GM23338 (cell line): ENCODE measurements at regions not wholly inside any gene's neighbourhood (a gene's known extent, or its start where the extent isn't known, plus 50 kb on each side); places are given as distances from the start of the nearest gene placed in this dataset.

ENCODE experiments used
- ATAC-seq: fragments of 200-7000 bp; cut with Tn5 transposase; 3 replicates; pipeline ENCODE4 v1.9.1; 2020
- DNase-seq: peaks from one replicate; pipeline ENCODE4 v3.0.0-alpha.2; 2015; ENCODE audit warnings: low spot score
- H2AFZ ChIP-seq: fragments of 200-600 bp; sonication (generic); 2 replicates; pipeline ENCODE4 v1.8.0; 2016; ENCODE audit warnings: antibody characterized with exemption, mild to moderate bottlenecking, moderate library complexity
- H3F3A ChIP-seq: fragments of 200-600 bp; sonication (generic); replicated peaks from 2 replicates; pipeline ENCODE4 v1.8.0; 2017; ENCODE audit warnings: antibody characterized with exemption, mixed run types, low read depth
- H3K27ac ChIP-seq: fragments of 200-600 bp; sonication (generic); 2 replicates; pipeline ENCODE4 v1.6.1; 2016; ENCODE audit warnings: low read depth
- H3K27me3 ChIP-seq: fragments of 200-600 bp; sonication (generic); 2 replicates; pipeline ENCODE4 v1.8.0; 2016; ENCODE audit warnings: mild to moderate bottlenecking, mixed run types, moderate library complexity; ENCODE audit not compliant: insufficient read depth
- H3K36me3 ChIP-seq: fragments of 200-600 bp; sonication (generic); 2 replicates; pipeline ENCODE4 v1.8.0; 2016; ENCODE audit warnings: mild to moderate bottlenecking; ENCODE audit not compliant: insufficient read depth
- H3K4me1 ChIP-seq: fragments of 200-600 bp; sonication (generic); 2 replicates; pipeline ENCODE4 v1.8.0; 2016; ENCODE audit warnings: mild to moderate bottlenecking, moderate library complexity; ENCODE audit not compliant: insufficient read depth
- H3K4me2 ChIP-seq: fragments of 200-600 bp; sonication (generic); 2 replicates; pipeline ENCODE4 v1.7.1; 2017; ENCODE audit warnings: mixed run types
- H3K4me3 ChIP-seq: fragments of 200-600 bp; sonication (generic); 2 replicates; pipeline ENCODE4 v1.6.1; 2016; ENCODE audit warnings: mixed run types
- H3K79me2 ChIP-seq: fragments of 200-600 bp; sonication (generic); replicated peaks from 2 replicates; pipeline ENCODE4 v1.8.0; 2017; ENCODE audit warnings: mild to moderate bottlenecking; ENCODE audit not compliant: insufficient read depth
- H3K9me2 ChIP-seq: fragments of 200-600 bp; sonication (generic); 2 replicates; pipeline ENCODE4 v1.8.0; 2017; ENCODE audit not compliant: insufficient read depth
- H4K20me1 ChIP-seq: fragments of 200-600 bp; sonication (generic); replicated peaks from 2 replicates; pipeline ENCODE4 v1.8.0; 2017; ENCODE audit warnings: mild to moderate bottlenecking; ENCODE audit not compliant: insufficient read depth
- H3K27ac Mint-ChIP-seq: 2 replicates; pipeline ENCODE4 v1.8.0; 2020; ENCODE audit warnings: inconsistent platforms, mild to moderate bottlenecking, moderate library complexity, mixed read lengths
- H3K27me3 Mint-ChIP-seq: 3 replicates; pipeline ENCODE4 v1.8.0; 2022; ENCODE audit warnings: low read depth, mild to moderate bottlenecking, moderate library complexity, mixed read lengths, inconsistent platforms; ENCODE audit not compliant: insufficient read depth, poor library complexity
- H3K36me3 Mint-ChIP-seq: 3 replicates; pipeline ENCODE4 v1.8.0; 2021; ENCODE audit warnings: low read depth, mild to moderate bottlenecking, inconsistent platforms, moderate library complexity, mixed read lengths
- H3K4me1 Mint-ChIP-seq: 3 replicates; pipeline ENCODE4 v1.8.0; 2020; ENCODE audit warnings: mild to moderate bottlenecking, inconsistent platforms, mixed read lengths
- H3K4me3 Mint-ChIP-seq: 3 replicates; pipeline ENCODE4 v1.8.0; 2021; ENCODE audit warnings: moderate library complexity, mild to moderate bottlenecking, inconsistent platforms, mixed read lengths
- H3K9me3 Mint-ChIP-seq: 3 replicates; pipeline ENCODE4 v1.8.0; 2020; ENCODE audit warnings: moderate library complexity, mild to moderate bottlenecking, inconsistent platforms, mixed read lengths
- CREB1 ChIP-seq: fragments of 250-450 bp; sonication (Bioruptor Pico); IDR thresholded peaks from 2 replicates; pipeline ENCODE4 v1.5.0; 2020; ENCODE audit warnings: low read depth, mild to moderate bottlenecking, moderate library complexity
- CTCF ChIP-seq, 2 experiments: fragments of 200-600 bp in 1 of 2; sonication (generic) in 1 of 2; conservative IDR thresholded peaks; 2 replicates each; pipeline versions ENCODE4 v1.5.1 to v1.6.1; 2016 to 2017; ENCODE audit warnings: antibody characterized with exemption in 2 of 2, low read depth in 2 of 2, mild to moderate bottlenecking in 2 of 2, moderate library complexity in 1 of 2
- ETS1 ChIP-seq: IDR thresholded peaks from 2 replicates; pipeline ENCODE4 v1.6.1; 2016; ENCODE audit warnings: antibody characterized with exemption
- EZH2 ChIP-seq: fragments of 200-600 bp; sonication (generic); IDR thresholded peaks from one replicate; pipeline ENCODE4 v1.8.0; 2017; ENCODE audit warnings: antibody characterized with exemption, mild to moderate bottlenecking, low read depth; ENCODE audit not compliant: unreplicated experiment
- EZH2phosphoT487 ChIP-seq: fragments of 200-600 bp; sonication (generic); IDR thresholded peaks from one replicate; pipeline ENCODE4 v1.8.1; 2018; ENCODE audit warnings: antibody characterized with exemption; ENCODE audit not compliant: unreplicated experiment
- JUNB ChIP-seq: IDR thresholded peaks from one replicate; pipeline ENCODE4 v1.6.1; 2016; ENCODE audit warnings: antibody characterized with exemption; ENCODE audit not compliant: unreplicated experiment
- NANOG ChIP-seq: IDR thresholded peaks from 2 replicates; pipeline ENCODE4 v1.6.1; 2016; ENCODE audit warnings: antibody characterized with exemption, borderline replicate concordance
- POLR2AphosphoS5 ChIP-seq: IDR thresholded peaks from 2 replicates; pipeline ENCODE4 v1.6.1; 2016; ENCODE audit warnings: antibody characterized with exemption, low read depth
- REST ChIP-seq: IDR thresholded peaks from one replicate; pipeline ENCODE4 v1.6.1; 2018; ENCODE audit warnings: antibody characterized with exemption; ENCODE audit not compliant: unreplicated experiment
- STAT1 ChIP-seq: IDR thresholded peaks from one replicate; pipeline ENCODE4 v1.6.1; 2016; ENCODE audit warnings: antibody characterized with exemption; ENCODE audit not compliant: unreplicated experiment
- ZNF114 ChIP-seq: fragments of 250-450 bp; sonication (Bioruptor Pico); IDR thresholded peaks from 2 replicates; pipeline ENCODE4 v1.5.0; 2020; ENCODE audit warnings: mild to moderate bottlenecking, moderate library complexity
- ZNF331 ChIP-seq: fragments of 250-450 bp; sonication (Bioruptor Pico); IDR thresholded peaks from 2 replicates; pipeline ENCODE4 v1.5.0; 2020; ENCODE audit warnings: low read depth, mild to moderate bottlenecking, moderate library complexity
- TF ChIP-seq, protein P1 (sequence below): fragments of 250-450 bp; sonication (Bioruptor Pico); IDR thresholded peaks from 2 replicates; pipeline ENCODE4 v1.5.0; 2020; ENCODE audit warnings: mild to moderate bottlenecking, moderate library complexity

GRCh38 chr12:115553622-115554021 is 723.9 kb downstream of the MED13L start:
- H3K79me2 ChIP-seq = no peaks in the 10 kb centered on the region
- H3K36me3 ChIP-seq = no peaks in the 10 kb centered on the region
- Mint-ChIP-seq H3K4me3 (no peak overlapping the region), H3K27me3 (peaks cover 6% of the 10 kb centered on the region), H3K4me1 (no peaks in the 10 kb centered on the region), H3K9me3 (peaks cover 2% of the 10 kb centered on the region; the same call in 2 of the 3 replicates), H3K27ac (no peak overlapping the region), H3K36me3 (no peaks in the 10 kb centered on the region)
- no peak overlapping the region for H3K27ac ChIP-seq
- H3K4me2 ChIP-seq = no peak overlapping the region
- no peak for ATAC-seq
- H2AFZ ChIP-seq = no peak overlapping the region
- no peaks in the 10 kb centered on the region for H4K20me1 ChIP-seq
- 0 out of 2 replicates have a peak, but pooled peaks cover 5% of the 10 kb centered on the region for H3K9me2 ChIP-seq
- no peak for DNase-seq
- no peak overlapping the region for H3K4me3 ChIP-seq
- H3F3A ChIP-seq = no peaks in the 10 kb centered on the region
- no peaks in the 10 kb centered on the region for H3K4me1 ChIP-seq
- H3K27me3 ChIP-seq = no peaks in the 10 kb centered on the region
- TF ChIP-seq CTCF (conservative IDR thresholded peaks at IDR 0.05; ENCODE audit: low read depth in 2 of 2) (no peak), ZNF114 (CRISPR knock-in tag) (no peak), CREB1 (no peak), POLR2AphosphoS5 (no peak), REST (no peak), EZH2phosphoT487 (no peak), STAT1 (no peak), EZH2 (no peak), ETS1 (no peak), ZNF331 (CRISPR knock-in tag) (no peak), NANOG (no peak), JUNB (no peak)
- TF ChIP-seq, protein P1, sequence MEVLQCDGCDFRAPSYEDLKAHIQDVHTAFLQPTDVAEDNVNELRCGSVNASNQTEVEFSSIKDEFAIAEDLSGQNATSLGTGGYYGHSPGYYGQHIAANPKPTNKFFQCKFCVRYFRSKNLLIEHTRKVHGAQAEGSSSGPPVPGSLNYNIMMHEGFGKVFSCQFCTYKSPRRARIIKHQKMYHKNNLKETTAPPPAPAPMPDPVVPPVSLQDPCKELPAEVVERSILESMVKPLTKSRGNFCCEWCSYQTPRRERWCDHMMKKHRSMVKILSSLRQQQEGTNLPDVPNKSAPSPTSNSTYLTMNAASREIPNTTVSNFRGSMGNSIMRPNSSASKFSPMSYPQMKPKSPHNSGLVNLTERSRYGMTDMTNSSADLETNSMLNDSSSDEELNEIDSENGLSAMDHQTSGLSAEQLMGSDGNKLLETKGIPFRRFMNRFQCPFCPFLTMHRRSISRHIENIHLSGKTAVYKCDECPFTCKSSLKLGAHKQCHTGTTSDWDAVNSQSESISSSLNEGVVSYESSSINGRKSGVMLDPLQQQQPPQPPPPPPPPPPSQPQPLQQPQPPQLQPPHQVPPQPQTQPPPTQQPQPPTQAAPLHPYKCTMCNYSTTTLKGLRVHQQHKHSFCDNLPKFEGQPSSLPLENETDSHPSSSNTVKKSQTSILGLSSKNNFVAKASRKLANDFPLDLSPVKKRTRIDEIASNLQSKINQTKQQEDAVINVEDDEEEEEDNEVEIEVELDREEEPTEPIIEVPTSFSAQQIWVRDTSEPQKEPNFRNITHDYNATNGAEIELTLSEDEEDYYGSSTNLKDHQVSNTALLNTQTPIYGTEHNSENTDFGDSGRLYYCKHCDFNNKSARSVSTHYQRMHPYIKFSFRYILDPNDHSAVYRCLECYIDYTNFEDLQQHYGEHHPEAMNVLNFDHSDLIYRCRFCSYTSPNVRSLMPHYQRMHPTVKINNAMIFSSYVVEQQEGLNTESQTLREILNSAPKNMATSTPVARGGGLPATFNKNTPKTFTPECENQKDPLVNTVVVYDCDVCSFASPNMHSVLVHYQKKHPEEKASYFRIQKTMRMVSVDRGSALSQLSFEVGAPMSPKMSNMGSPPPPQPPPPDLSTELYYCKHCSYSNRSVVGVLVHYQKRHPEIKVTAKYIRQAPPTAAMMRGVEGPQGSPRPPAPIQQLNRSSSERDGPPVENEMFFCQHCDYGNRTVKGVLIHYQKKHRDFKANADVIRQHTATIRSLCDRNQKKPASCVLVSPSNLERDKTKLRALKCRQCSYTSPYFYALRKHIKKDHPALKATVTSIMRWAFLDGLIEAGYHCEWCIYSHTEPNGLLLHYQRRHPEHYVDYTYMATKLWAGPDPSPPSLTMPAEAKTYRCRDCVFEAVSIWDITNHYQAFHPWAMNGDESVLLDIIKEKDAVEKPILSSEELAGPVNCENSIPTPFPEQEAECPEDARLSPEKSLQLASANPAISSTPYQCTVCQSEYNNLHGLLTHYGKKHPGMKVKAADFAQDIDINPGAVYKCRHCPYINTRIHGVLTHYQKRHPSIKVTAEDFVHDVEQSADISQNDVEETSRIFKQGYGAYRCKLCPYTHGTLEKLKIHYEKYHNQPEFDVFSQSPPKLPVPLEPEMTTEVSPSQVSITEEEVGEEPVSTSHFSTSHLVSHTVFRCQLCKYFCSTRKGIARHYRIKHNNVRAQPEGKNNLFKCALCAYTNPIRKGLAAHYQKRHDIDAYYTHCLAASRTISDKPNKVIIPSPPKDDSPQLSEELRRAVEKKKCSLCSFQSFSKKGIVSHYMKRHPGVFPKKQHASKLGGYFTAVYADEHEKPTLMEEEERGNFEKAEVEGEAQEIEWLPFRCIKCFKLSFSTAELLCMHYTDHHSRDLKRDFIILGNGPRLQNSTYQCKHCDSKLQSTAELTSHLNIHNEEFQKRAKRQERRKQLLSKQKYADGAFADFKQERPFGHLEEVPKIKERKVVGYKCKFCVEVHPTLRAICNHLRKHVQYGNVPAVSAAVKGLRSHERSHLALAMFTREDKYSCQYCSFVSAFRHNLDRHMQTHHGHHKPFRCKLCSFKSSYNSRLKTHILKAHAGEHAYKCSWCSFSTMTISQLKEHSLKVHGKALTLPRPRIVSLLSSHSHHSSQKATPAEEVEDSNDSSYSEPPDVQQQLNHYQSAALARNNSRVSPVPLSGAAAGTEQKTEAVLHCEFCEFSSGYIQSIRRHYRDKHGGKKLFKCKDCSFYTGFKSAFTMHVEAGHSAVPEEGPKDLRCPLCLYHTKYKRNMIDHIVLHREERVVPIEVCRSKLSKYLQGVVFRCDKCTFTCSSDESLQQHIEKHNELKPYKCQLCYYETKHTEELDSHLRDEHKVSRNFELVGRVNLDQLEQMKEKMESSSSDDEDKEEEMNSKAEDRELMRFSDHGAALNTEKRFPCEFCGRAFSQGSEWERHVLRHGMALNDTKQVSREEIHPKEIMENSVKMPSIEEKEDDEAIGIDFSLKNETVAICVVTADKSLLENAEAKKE (CRISPR knock-in tag) = no peak
